Trophoblast cell (in vitro differentiated cells and primary cell): ENCODE measurements at regions not wholly inside any gene's neighbourhood (a gene's known extent, or its start where the extent isn't known, plus 50 kb on each side); places are given as distances from the start of the nearest gene placed in this dataset.
A peak's percentile ranks its signal among the peaks of the same experiment; 100 is the strongest.

Experiments used
- DNase-seq, 2 donors: peaks; one replicate each; pipeline ENCODE4 v3.0.0-alpha.2; 2016
- H2AFZ ChIP-seq: 2 replicates; pipeline ENCODE4 v1.6.1; 2013; ENCODE audit warnings: low read length, moderate library complexity, mild to moderate bottlenecking; ENCODE audit not compliant: insufficient read depth, poor library complexity
- H2AK5ac ChIP-seq: 2 replicates; pipeline ENCODE4 v1.6.1; 2013; ENCODE audit warnings: mild to moderate bottlenecking, low read length
- H2BK120ac ChIP-seq: 2 replicates; pipeline ENCODE4 v1.6.1; 2013; ENCODE audit warnings: low read length, mild to moderate bottlenecking, moderate library complexity; ENCODE audit not compliant: insufficient read depth, poor library complexity
- H2BK12ac ChIP-seq: 2 replicates; pipeline ENCODE4 v1.6.1; 2013; ENCODE audit warnings: mild to moderate bottlenecking, low read length, moderate library complexity
- H2BK5ac ChIP-seq: 2 replicates; pipeline ENCODE4 v1.6.1; 2013; ENCODE audit warnings: low read length, low read depth, moderate library complexity, mild to moderate bottlenecking; ENCODE audit not compliant: poor library complexity
- H3K14ac ChIP-seq: 2 replicates; pipeline ENCODE4 v1.6.1; 2013; ENCODE audit warnings: mild to moderate bottlenecking, low read length
- H3K18ac ChIP-seq: 2 replicates; pipeline ENCODE4 v1.6.1; 2013; ENCODE audit warnings: mild to moderate bottlenecking, low read length
- H3K23ac ChIP-seq: 2 replicates; pipeline ENCODE4 v1.6.1; 2013; ENCODE audit warnings: low read length
- H3K27ac ChIP-seq: 2 replicates; pipeline ENCODE4 v1.5.1; 2013; ENCODE audit warnings: low read depth, mild to moderate bottlenecking, inconsistent platforms, low read length, moderate library complexity
- H3K27me3 ChIP-seq: 2 replicates; pipeline ENCODE4 v1.6.1; 2013; ENCODE audit warnings: inconsistent platforms, mild to moderate bottlenecking, low read length, moderate library complexity; ENCODE audit not compliant: insufficient read depth
- H3K36me3 ChIP-seq, 2 experiments: 1 replicate in 1 of 2; 2 replicates in 1 of 2; pipeline ENCODE4 v1.6.1; 2013; ENCODE audit warnings: low read length in 2 of 2, mild to moderate bottlenecking in 2 of 2, moderate library complexity in 1 of 2; ENCODE audit not compliant: insufficient read depth in 2 of 2, control insufficient read depth in 1 of 2
- H3K4ac ChIP-seq: 2 replicates; pipeline ENCODE4 v1.6.1; 2013; ENCODE audit warnings: low read depth, mild to moderate bottlenecking, low read length, moderate library complexity
- H3K4me1 ChIP-seq, 2 experiments: 1 replicate in 1 of 2; 2 replicates in 1 of 2; pipeline ENCODE4 v1.6.1; 2013; ENCODE audit warnings: low read length in 2 of 2, mild to moderate bottlenecking in 2 of 2, moderate library complexity in 1 of 2; ENCODE audit not compliant: insufficient read depth in 2 of 2, control insufficient read depth in 1 of 2
- H3K4me2 ChIP-seq: 2 replicates; pipeline ENCODE4 v1.6.1; 2013; ENCODE audit warnings: inconsistent platforms, mild to moderate bottlenecking, low read length, moderate library complexity
- H3K4me3 ChIP-seq: 2 replicates; pipeline ENCODE4 v1.5.1; 2013; ENCODE audit warnings: mild to moderate bottlenecking, low read depth, low read length, inconsistent platforms
- H3K79me1 ChIP-seq: one replicate; pipeline ENCODE4 v1.6.1; 2013; ENCODE audit warnings: low read length
- H3K79me2 ChIP-seq: 2 replicates; pipeline ENCODE4 v1.6.1; 2013; ENCODE audit warnings: low read length, mild to moderate bottlenecking; ENCODE audit not compliant: control insufficient read depth, insufficient read depth, poor library complexity
- H3K9ac ChIP-seq: 2 replicates; pipeline ENCODE4 v1.6.1; 2013; ENCODE audit warnings: mild to moderate bottlenecking, low read length
- H3K9me3 ChIP-seq: 2 replicates; pipeline ENCODE4 v1.6.1; 2013; ENCODE audit warnings: low read depth, mild to moderate bottlenecking, control low read depth, inconsistent platforms, low read length; ENCODE audit not compliant: insufficient read depth
- H4K12ac ChIP-seq: 2 replicates; pipeline ENCODE4 v1.6.1; 2013; ENCODE audit warnings: low read depth, mild to moderate bottlenecking, low read length, moderate library complexity
- H4K8ac ChIP-seq: 2 replicates; pipeline ENCODE4 v1.6.1; 2013; ENCODE audit warnings: low read depth, mild to moderate bottlenecking, low read length, moderate library complexity
- H4K91ac ChIP-seq: one replicate; pipeline ENCODE4 v1.6.1; 2013; ENCODE audit warnings: low read depth, mild to moderate bottlenecking, low read length, moderate library complexity
- WGBS: extraction: QIAGEN DNeasy Blood & Tissue Kit; methylation state at CpG from one replicate; pipeline ENCODE4 v1.1.7; 2013; ENCODE audit warnings: missing lambda C conversion rate; ENCODE audit not compliant: insufficient read length, insufficient coverage; ENCODE audit errors: extremely low coverage; 5-methylcytosine and 5-hydroxymethylcytosine counted together

- Histone ChIP-seq H3K9ac (no peak overlapping the region), H3K79me1 (no peaks in the 10 kb centered on the region), H4K91ac (no peak overlapping the region), H4K12ac (no peak overlapping the region), H3K14ac (no peak overlapping the region), H3K36me3 (no peaks in the 10 kb centered on the region), H2BK120ac (no peak overlapping the region), H3K9me3 (no peaks in the 10 kb centered on the region), H2BK5ac (no peak overlapping the region), H2BK12ac (no peak overlapping the region), H3K4me1 (no peaks in the 10 kb centered on the region), H3K4me2 (no peak overlapping the region), H3K4me3 (no peak overlapping the region), H2AK5ac (no peak overlapping the region), H2AFZ (no peak overlapping the region), H3K79me2 (no peaks in the 10 kb centered on the region), H3K23ac (no peak overlapping the region), H3K18ac (no peak overlapping the region), H4K8ac (no peak overlapping the region), H3K4ac (no peak overlapping the region), H3K27ac (no peak overlapping the region), H3K27me3 (no peaks in the 10 kb centered on the region)
- WGBS = no CpG with 5 or more reads among the region's 3 CpGs
- DNase-seq = no peak
Observed at GRCh38 chr1:116279715-116280114, 93.3 kb upstream of the ATP1A1 start.

DNA sequence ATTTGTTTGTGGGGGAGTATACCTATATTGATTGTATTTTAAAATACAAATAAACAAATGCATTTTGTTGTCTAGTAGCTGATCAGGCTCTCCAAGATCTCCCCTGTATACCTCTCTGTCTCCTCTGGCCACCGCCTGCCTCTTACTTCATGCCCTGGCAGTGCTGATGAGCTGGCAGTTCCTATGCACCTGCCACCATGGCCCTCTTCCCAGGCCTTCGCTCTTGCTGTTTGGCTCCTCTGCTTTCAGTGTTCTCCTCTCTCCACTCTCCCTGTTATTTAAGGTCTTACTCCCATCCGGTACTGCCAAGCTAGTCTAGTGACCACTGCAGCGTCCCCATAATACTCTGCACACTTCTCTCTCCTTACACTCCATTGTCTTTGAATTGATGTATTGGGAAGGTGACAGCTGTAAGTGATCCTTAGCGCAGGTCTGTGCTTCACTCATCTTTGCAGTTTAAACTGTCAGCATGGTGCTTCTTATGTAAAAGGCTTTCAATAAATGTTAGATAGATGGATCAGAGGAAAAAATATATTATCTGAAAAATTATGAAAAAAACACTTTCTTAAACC is 88.1 kb upstream of the ATP1A1 start:
- H3K27ac ChIP-seq = no peak overlapping the region
- H3K9me3 ChIP-seq = no peaks in the 10 kb centered on the region
- no peaks in the 10 kb centered on the region for H3K79me1 ChIP-seq
- peak overlapping the region; percentile 40 for H3K23ac ChIP-seq
- H3K14ac ChIP-seq = no peak overlapping the region
- no peak for DNase-seq
- H2BK12ac ChIP-seq = no peak overlapping the region
- no peak overlapping the region for H2AK5ac ChIP-seq
- whole genome bisulfite sequencing = no CpG with 5 or more reads among the region's 5 CpGs
- no peak overlapping the region for H4K91ac ChIP-seq
- no peak overlapping the region for H2BK120ac ChIP-seq
- no peak overlapping the region for H4K8ac ChIP-seq
- H3K4me1 ChIP-seq = peaks cover 2 to 4% of the 10 kb centered on the region in 2 experiments
- no peak overlapping the region for H3K18ac ChIP-seq
- H3K4me2 ChIP-seq = no peak overlapping the region
- no peak overlapping the region for H3K4me3 ChIP-seq
- H3K9ac ChIP-seq = no peak overlapping the region
- no peak overlapping the region for H2AFZ ChIP-seq
- no peaks in the 10 kb centered on the region for H3K36me3 ChIP-seq
- no peak overlapping the region for H3K4ac ChIP-seq
- no peak overlapping the region for H4K12ac ChIP-seq
- no peaks in the 10 kb centered on the region for H3K79me2 ChIP-seq
- H3K27me3 ChIP-seq = no peaks in the 10 kb centered on the region
- H2BK5ac ChIP-seq = no peak overlapping the region

GRCh38 chr1:116286541-116286971 is 86.5 kb upstream of the ATP1A1 start:
- H3K14ac ChIP-seq = no peak overlapping the region
- no peak overlapping the region for H4K8ac ChIP-seq
- no peak overlapping the region for H2BK5ac ChIP-seq
- H3K4me2 ChIP-seq = no peak overlapping the region
- peaks cover 2 to 4% of the 10 kb centered on the region in 2 experiments for H3K4me1 ChIP-seq
- no peak overlapping the region for H3K4ac ChIP-seq
- no peak overlapping the region for H4K12ac ChIP-seq
- WGBS = no CpG with 5 or more reads among the region's 1 CpG
- H3K9me3 ChIP-seq = no peaks in the 10 kb centered on the region
- no peak overlapping the region for H2BK12ac ChIP-seq
- H3K79me1 ChIP-seq = no peaks in the 10 kb centered on the region
- DNase-seq = peak in 1 of 2 donors; percentile 68
- no peak overlapping the region for H4K91ac ChIP-seq
- no peak overlapping the region for H3K4me3 ChIP-seq
- no peak overlapping the region for H3K27ac ChIP-seq
- H2AFZ ChIP-seq = no peak overlapping the region
- no peak overlapping the region for H3K9ac ChIP-seq
- H3K36me3 ChIP-seq = no peaks in the 10 kb centered on the region
- no peaks in the 10 kb centered on the region for H3K27me3 ChIP-seq
- H2AK5ac ChIP-seq = no peak overlapping the region
- no peak overlapping the region for H2BK120ac ChIP-seq
- H3K23ac ChIP-seq = no peak overlapping the region
- H3K79me2 ChIP-seq = no peaks in the 10 kb centered on the region
- no peak overlapping the region for H3K18ac ChIP-seq

- Histone ChIP-seq H3K9me3 (peaks cover 2% of the 10 kb centered on the region), H4K12ac (no peak overlapping the region), H3K27me3 (no peaks in the 10 kb centered on the region), H3K14ac (no peak overlapping the region), H3K4me1 (peaks cover 2 to 4% of the 10 kb centered on the region in 2 experiments), H3K23ac (no peak overlapping the region), H3K4ac (no peak overlapping the region), H2AFZ (no peak overlapping the region), H3K36me3 (no peaks in the 10 kb centered on the region), H3K79me1 (no peaks in the 10 kb centered on the region), H3K4me2 (no peak overlapping the region), H3K18ac (no peak overlapping the region), H2BK120ac (no peak overlapping the region), H2BK5ac (no peak overlapping the region), H4K91ac (no peak overlapping the region), H3K79me2 (no peaks in the 10 kb centered on the region), H3K27ac (no peak overlapping the region), H3K9ac (no peak overlapping the region), H2BK12ac (no peak overlapping the region), H4K8ac (no peak overlapping the region), H3K4me3 (no peak overlapping the region), H2AK5ac (no peak overlapping the region)
- no CpG with 5 or more reads among the region's 5 CpGs for WGBS
- DNase-seq = peak; percentile 50 to 83
Observed at GRCh38 chr1:116287341-116288200, 85.5 kb upstream of the ATP1A1 start.
